ENCODE measurements at regions not wholly inside any gene's neighbourhood (a gene's known extent, or its start where the extent isn't known, plus 50 kb on each side); places are given as distances from the start of the nearest gene placed in this dataset.

DNA sequence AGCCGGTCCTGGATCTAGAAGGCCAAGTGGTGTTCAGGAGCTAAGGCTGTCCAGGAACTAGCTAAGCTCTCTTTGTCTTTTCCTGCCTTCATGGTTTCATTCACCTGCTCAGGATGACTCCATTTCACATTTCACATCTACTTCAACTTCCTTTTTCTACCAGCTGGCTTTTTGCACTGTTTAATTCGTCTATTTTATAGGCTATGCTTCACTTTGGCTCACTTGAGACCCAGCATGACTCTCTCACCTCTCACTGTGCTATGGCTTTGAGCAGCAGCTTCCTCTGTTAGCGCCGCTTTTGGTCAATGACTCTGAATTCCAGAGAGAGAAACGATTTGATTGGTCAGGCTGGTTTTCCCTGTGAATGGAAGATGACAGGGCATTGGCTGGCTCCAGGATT is 213.5 kb upstream of the CLNK start:
- DNase-seq (ENCODE audit: low spot score): no peak

DNA sequence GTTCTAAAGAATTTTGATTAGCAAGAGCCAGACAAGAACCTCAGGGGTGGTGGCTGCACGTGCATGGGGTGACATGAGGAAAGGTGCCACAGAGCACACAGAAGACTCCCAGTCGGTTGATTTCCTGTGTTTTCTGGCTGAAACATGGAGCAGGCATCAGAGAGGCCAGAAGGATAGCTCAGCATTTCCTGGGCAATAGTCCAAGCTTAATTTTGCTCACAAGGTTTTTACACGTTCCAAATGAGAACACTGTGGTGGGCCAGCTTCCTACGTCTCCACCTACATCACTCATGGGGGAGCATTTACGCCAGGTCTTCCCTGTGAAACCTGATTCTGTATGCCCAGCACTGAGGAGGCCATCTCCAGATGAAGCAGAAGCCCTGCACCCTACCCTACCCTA is 212.5 kb upstream of the CLNK start:
- DNase-seq (ENCODE audit: low spot score): no peak

DNA sequence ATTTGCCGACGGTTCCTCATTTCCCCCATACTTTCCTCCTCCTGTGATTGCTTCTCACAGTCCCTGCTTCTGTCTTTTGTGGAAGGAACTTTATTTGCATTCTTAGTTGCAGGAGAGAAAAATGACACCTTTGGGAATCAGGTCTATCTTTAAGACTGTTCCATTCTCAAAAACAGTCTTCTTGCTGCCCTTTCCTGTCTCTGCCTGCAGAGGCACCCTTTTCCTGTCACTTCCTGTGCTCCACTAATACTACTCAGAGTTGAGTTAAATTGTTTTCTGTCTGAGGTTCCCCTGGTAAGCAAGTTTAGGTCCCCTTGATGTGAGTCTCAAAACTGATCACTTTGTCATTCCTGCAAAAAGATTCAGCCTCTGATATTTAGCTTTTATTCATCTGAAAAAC is 208.8 kb upstream of the CLNK start:
- peak; percentile 2 for DNase-seq (ENCODE audit: low spot score)

DNA sequence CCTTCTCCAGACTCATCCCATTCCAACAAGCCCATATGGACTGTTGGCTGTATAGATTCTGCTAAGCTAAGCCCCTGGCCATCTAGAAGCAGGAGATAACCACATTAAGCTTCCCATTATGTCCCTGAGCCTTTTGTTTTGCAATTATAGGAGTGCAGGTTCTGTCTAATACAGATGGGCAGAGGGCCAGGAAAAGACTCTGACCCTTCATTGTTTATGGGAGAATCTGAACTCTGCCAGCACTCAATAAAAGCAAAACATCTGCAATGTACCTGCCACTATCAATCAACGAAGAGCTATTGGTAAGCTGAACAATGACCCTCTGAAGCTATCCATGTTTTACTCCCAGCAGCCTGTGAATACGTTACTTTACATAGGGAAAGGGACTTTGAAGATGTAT is 207.3 kb upstream of the CLNK start:
- no peak for DNase-seq (ENCODE audit: low spot score)

DNA sequence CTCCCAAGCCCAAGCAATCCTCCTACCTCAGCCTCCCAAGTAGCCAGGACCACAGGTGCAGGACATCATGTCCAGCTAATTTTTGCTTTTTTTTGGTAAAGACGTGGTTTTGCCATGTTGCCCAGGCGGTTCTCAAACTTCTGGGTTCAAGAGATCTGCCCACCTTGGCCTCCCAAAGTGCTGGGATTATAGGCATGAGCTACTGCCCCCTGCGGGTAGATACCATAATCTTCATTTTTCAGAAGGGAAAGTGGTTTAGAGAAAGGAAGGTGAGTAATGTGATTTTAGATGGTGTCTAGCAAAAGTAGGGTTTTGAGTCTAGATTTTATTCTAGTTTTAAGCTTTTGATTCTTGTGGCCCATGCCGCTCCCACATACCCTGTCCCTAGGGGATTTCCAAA is 205.3 kb upstream of the CLNK start:
- DNase-seq (ENCODE audit: low spot score): no peak

DNA sequence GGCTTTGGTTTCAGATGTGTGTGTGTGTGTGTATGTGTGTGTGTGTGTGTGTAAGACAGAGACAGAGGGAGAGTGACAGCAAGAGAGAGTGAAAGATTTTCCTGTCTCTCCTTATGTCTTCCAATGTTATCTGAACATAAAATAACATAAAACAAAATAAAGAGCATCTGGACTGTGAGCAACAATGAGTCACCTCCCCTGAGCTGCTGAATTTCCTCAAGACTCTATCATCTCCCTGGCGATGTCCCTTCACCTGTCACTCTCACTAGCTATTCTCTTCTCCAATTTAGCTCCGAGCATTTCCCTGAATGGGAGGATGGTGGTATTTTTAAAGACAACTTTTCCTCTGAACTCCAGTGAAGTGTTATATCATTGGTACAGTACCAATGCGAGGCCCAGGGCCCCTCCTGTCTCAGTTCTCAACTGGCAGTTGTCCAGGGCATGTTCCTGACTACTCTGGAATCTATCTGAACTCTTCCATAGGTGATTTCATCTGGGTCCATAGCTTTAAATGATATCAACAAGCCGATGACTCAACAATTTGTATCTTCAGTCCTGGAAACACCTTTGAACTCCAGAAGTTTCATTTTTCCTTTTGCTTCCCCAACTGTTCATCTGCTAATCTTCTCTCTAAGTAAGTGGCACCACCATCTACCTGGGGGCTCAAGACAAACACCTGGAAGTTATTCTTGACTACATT is 195.0 kb upstream of the CLNK start:
- DNase-seq (ENCODE audit: low spot score): no peak

DNA sequence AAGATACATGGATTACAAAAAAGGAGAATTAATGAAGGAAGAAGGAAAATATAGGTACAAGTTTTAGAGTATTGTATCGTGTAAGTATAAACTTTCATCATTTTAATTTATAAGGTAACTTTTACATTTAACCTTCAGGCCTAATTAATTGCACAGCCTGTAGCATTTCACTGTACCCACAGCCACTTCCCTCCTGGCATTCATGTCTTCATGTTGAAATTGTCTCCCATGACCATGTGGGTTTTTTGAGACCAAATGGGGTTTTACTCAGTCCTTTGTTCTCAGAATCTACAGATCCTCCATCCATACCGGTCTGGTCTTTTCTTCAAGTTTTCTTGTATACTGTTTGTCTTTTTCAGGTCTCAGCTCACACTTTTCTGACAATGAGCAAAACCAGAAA is 194.3 kb upstream of the CLNK start:
- no peak for DNase-seq (ENCODE audit: low spot score)

DNA sequence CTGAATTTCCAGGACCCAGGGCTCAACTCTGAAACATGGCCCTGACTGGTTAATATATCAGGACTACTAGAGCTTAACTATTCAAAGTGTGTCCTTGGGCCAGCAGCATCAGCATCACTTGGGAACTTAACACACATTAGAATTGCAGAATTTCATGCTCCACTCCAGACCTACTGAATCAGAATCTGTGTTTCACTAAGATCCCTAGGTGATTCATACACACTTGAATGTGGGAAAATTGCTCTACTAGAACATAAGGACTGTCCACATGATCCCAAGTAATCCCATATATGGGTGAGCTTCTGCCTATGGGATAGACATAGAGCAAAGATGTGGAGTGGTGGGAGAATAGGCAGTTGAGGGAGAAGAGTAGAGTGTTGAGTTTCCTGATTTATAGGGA is 192.5 kb upstream of the CLNK start:
- DNase-seq (ENCODE audit: low spot score): no peak

DNA sequence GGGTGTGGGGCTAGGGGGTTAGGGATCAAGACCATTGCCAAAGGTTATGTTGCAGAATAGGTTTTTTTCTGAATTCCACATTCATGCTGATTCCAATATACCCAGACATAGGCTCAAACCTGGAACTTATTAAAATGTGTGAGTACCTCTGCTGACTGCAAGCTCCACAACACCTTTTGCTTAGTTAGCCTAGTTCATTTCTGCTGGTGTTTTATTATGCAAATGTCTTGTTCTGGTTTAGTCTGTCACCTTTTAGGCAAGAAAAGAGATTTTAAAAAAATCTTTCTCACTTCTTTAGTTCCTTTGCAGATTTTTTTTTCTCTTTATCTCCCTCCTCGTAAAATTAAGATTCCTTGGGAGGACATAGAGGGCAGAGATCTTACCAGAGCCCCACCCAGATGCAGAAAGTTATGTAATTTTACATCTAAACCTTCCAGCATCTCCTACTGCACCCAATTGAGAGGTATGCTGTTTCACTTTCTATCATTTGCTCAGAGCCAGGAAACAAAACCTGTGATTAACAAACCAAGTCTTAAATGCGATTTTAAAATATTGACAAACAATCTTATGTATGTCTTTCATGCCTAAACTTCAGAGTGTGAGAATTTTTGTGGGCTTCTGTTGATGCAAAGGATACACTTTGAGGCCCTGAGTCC is 190.7 kb upstream of the CLNK start:
- no peak for DNase-seq (ENCODE audit: low spot score)

DNA sequence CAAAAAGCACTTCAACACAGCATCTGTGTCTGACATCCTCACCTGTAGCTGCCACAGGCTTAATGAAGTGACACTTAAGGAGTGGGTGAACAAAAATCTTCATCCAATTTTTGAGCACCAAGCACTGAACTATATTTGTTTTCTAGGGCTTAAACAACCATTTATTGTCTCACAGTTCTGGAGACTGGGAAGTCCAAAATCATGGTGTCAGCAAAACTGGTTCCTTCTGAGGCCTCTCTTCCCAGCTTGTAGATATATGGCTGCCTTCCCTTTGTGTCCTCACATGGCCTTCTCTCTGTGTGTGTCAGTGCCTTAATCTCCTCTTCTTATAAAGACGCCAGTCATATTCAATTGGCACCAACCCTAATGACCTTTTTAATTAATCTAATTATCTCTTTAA is 189.2 kb upstream of the CLNK start:
- no peak for DNase-seq (ENCODE audit: low spot score)

DNA sequence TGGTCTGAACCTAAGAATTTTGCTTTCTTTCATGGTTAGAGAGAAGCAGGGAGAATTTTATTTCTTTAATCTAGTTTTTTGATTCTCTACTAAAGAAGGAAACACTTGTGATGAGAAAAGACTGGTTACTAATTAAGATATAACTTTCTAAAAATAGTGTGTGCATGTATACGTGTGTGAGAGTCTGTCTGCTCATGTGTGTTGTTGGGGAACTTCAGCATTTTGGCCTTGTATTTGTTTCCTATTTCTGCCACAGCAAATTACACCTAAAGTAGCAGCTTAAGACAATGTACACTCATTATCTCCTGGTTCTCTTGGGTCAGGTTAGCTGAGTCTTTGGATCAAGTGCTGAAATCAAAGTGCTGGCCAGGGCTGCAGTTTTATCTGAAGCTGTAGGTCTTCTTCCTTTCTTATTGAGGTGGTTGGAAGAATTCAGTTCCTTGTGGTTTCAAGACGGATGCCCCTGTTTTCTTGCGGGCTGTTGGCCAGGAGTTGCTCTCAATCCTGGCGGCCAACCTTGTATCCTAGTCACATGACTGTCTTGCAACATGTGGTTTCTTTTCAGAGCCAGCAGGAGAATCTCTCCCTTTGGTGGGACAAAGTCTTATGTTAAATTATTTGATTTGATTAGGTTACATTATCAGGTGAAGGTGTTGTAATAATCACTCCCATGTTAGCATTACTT is 188.4 kb upstream of the CLNK start:
- no peak for DNase-seq (ENCODE audit: low spot score)

DNA sequence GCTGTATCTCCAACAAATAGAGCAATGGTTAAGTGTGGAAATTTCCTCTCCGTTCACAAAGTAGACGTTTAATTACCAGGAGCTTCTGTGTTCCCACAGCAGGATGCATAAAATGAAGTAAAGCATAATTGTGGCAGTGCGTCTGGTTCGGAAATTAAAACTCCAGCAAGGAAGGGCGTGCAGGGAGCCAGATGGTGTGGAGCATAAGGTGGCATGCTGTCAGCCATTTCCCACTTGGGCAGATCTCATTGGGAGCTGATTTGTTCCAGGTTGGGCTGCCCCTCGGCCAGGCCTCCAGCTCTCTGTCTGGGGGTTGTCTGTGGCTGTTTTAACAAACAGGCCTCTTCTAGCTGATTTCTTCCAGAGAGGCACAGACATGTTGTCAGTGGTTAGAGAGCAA is 182.1 kb upstream of the CLNK start:
- no peak for DNase-seq (ENCODE audit: low spot score)

DNA sequence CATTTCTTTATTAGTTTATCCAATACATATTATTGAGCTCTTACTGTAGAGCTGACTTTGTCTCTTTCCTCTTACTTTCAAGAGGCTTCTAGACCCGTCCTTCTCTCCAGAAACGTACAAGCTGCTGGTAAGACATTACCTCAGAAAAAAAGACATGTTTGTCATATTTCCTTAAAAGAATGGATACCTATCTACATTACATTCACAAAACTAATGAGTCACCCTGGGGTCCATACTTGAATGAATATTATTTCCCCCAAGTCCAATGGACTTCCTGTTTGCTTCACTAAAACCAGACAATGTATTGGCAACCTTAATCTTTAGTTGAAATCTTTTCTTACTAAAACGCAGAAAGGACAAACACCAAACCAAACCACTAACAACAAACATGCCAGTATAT is 176.5 kb upstream of the CLNK start:
- DNase-seq (ENCODE audit: low spot score): no peak

DNA sequence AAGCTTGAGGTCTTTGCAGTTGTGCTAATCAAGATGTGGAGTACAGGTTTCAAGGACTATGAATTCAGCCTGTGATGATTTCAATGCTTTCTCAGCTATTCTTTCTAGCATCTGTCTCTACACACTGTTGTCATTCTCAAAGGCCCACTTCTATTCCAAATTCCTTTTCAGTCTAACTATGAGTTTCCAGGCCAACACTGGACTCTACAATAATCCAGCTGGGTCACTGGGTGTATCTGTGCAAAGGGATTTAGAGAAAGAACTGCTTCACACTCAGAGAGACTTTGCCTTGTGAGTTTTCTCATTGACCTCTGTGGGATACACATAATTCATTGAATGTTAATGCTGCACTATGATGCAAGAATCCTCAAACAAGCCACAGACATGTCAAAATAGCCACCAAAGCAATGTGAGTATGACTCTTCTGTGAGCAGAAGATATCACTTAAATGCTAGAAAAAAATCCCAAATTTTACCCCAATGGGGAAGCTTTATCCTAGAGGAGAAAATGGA is 171.8 kb upstream of the CLNK start:
- DNase-seq (ENCODE audit: low spot score): no peak

DNA sequence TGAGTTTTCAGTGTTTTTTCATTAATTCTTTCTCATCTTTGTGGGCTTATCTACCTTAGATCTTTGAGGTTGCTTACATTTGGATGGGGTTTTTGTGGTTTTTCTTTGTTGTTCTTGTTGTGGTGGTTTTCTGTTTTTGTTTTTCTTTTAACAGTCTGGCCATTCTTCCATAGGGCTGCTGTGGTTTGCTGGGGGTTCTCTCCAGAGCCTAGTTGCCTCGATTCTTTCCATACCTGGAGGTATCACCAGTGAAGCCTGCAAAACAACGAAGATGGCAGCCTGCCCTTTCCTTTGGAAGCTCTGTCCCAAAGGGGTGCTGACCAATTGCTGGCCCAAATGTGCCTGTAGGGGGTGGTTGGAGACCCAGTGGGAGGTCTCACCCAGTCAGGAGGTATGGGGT is 168.6 kb upstream of the CLNK start:
- DNase-seq (ENCODE audit: low spot score): no peak

DNA sequence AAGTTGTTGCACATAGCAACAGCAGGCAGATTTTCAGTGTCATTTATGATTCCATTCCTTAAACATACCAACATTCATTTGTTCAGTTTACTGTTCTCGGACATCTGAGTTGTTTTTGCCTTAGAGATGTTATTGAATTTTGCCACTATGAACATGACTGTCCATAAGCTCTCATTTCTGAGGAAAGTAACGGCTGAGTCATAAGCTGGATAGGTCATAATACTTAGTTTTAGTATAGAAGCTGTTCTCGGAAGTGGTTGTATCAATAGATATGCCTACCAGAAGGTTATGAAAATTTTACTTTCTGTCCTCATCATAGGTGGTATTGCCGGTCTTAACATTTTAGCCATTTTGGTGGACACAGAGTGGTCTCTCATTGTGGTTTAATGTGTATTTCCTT is 157.1 kb upstream of the CLNK start:
- DNase-seq (ENCODE audit: low spot score): no peak

DNA sequence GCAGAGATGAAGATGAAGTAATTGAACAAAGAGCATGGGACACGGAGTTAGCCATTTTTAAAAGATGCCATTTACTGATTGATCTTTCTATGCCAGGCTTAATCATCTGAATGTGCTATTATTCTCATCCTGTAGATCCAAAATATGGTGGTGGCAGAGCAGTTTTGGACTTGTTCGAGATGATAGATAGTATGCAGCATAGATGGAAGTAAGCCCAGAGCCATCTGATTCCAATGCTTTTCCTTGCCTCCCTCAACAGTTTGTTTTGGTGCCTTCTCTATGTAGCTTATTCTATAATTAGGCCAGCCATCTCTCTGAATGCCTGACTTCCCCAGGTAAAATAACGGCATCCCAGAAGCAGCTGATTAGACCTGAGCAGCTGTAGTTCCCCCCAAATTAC is 152.6 kb upstream of the CLNK start:
- DNase-seq (ENCODE audit: low spot score): no peak

DNA sequence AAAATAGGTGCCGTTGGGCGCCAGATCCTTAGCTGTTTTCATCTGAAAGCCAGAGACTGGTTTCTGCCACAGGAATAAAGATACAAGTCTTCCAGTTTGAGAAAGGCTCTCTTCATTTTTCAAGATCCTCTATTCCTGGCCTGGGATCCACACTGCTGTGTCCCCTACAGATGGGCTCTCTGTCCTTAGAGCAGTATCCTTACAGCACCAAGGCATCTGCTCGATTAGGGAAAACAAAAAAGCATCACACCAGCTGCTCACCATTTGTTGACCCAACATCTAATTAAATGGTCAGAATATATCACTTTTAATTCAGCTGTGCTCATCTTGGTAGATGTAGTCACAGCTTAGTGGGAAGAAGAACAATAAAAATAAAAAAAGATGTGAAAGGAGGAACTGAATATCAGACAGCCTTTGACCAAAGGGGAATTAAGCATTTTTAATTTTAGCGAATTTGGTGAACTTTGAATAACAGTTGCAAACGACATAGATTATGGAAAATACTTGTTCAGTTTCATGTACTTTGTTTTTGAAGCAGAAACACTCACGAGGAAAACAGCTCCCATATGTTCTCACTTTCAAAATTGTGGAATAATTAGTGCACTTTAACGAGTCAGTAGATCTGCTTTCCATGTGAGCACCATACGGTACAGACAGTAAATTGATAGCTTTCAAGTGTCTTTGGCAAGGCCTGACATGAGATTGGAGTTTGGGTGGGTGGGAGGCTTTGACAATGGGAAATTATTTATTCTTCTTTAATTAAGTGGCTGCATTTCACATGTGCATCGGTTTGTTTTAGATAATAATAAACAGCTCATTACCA is 148.4 kb upstream of the CLNK start:
- DNase-seq (ENCODE audit: low spot score): no peak

DNA sequence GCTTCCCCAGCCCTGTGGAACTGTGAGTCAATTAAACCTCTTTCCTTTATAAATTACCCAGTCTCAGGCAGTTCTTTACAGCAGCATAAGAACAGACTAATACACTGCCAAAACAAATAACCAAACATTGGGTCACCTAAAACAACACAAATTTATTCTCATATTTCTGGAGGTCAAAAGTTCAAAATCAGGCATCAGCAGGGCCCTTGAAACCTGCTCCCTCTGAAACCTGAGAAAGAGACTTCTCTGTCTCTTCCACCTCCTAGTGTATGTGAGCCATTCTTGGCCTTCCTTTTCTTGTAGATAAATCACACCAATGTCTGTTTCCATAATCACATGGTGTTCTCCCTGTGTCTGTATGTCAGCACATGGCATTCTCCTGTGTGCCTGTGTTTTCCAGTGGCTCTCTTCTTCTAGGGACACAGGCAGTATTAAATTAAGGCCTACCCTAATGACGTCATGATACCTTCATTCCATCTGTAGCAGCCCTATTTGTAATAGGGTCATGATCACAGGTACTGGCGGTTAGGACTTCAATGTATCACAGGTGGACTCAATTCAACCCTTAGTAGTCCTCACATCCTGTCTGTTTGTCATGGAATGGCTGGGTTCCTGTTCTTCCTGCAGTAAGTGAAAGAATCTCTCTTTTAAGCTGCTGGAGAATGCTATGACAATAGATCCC is 147.3 kb upstream of the CLNK start:
- no peak for DNase-seq (ENCODE audit: low spot score)

DNA sequence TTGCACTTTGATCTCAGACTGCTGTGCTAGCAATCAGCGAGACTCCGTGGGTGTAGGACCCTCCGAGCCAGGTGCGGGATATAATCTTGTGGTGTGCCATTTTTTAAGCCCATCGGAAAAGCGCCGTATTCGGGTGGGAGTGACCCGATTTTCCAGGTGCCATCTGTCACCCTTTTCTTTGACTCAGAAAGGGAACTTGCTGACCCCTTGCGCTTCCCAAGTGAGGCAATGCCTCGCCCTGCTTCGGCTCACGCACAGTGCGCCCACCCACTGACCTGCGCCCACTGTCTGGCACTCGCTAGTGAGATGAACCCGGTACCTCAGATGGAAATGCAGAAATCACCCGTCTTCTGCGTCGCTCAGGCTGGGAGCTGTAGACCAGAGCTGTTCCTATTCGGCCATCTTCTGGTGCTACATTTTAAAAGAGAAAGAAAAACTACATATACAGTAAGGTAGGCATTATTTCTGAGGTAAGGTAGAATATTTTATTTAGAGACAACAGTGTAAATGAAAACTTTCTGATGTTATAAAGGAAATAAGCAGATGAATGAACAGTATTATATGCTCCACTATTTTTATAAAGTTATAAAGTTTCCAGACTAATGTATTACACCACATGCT is 144.5 kb upstream of the CLNK start:
- DNase-seq (ENCODE audit: low spot score): peak; percentile 6

DNA sequence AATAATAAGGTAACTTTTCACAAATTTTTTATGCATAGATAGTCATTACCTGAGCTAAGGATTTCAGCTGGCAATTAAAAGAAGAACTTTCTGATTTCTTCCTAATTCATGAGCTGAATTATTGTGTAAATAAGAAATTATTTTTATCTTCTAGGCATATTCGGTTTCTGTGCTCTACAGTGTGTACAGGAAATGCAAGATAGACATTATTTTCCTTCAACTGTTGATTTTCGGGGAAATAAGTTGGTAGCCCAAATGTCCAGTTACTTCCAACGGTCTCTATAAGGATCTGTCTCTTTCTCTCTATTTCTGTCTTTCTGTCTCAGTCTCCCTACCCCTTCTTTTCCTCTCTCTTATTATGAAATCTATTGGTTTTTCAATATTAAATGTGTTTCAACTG is 137.3 kb upstream of the CLNK start:
- DNase-seq (ENCODE audit: low spot score): no peak

DNA sequence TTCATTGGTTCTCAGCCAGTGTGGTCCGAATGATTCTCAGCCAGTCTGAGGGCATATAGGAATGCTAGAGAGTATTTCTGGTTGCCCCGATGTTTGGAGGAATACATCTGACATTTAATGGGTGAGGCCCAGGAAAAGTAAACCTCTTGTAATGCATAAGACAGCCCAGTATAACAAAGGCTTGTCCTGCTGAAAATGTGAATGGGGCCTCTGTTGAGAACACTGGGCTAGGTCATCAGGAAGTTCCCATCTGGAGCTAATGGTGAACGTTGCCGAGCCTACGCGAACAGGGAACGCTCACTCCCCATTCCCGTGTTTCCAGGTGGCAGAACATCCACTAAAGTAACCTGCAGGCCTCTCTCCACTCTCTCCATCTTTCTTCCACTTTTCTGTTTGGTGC is 132.0 kb upstream of the CLNK start:
- DNase-seq (ENCODE audit: low spot score): no peak
